Lung (tissue), 11 donors: ENCODE measurements at regions not wholly inside any gene's neighbourhood (a gene's known extent, or its start where the extent isn't known, plus 50 kb on each side); places are given as distances from the start of the nearest gene placed in this dataset.

Experiments used
- ATAC-seq: fragments of 200-7000 bp; cut with Tn5 transposase; one replicate; pipeline ENCODE4 v1.9.1; 2020; ENCODE audit warnings: moderate number of reproducible peaks; ENCODE audit not compliant: insufficient read depth, low FRiP score
- DNase-seq, 3 donors: peaks; one replicate each; pipeline ENCODE4 v3.0.0-alpha.2; 2013 to 2017
- H3K27ac ChIP-seq, 2 donors: one replicate each; pipeline ENCODE4 v1.5.1; 2013; ENCODE audit warnings: mild to moderate bottlenecking in 2 of 2, moderate library complexity in 2 of 2, control low read depth in 1 of 2, inconsistent platforms in 1 of 2, low read depth in 1 of 2, low read length in 1 of 2
- H3K27me3 ChIP-seq, 3 donors: one replicate each; pipeline ENCODE4 v1.5.1; 2013; ENCODE audit warnings: low read length in 2 of 3; ENCODE audit not compliant: control insufficient read depth in 3 of 3, insufficient read depth in 3 of 3
- H3K36me3 ChIP-seq, 4 donors: one replicate each; pipeline ENCODE4 v1.5.1; 2013; ENCODE audit warnings: low read length in 4 of 4, mild to moderate bottlenecking in 1 of 4, moderate library complexity in 1 of 4; ENCODE audit not compliant: control insufficient read depth in 4 of 4, insufficient read depth in 4 of 4
- H3K4me1 ChIP-seq, 5 donors: one replicate each; pipeline ENCODE4 v1.5.1; 2013; ENCODE audit warnings: low read length in 5 of 5, mild to moderate bottlenecking in 2 of 5, moderate library complexity in 1 of 5; ENCODE audit not compliant: control insufficient read depth in 5 of 5, insufficient read depth in 5 of 5
- H3K4me3 ChIP-seq: one replicate; pipeline ENCODE4 v1.5.1; 2013; ENCODE audit warnings: mild to moderate bottlenecking, control low read depth, moderate library complexity
- H3K9ac ChIP-seq, 2 donors: one replicate each; pipeline ENCODE4 v1.5.1; 2013; ENCODE audit warnings: low read length in 2 of 2, control low read depth in 1 of 2; ENCODE audit not compliant: insufficient read depth in 1 of 2
- H3K9me3 ChIP-seq, 4 donors: one replicate each; pipeline ENCODE4 v1.5.1; 2013; ENCODE audit warnings: low read length in 3 of 4, mild to moderate bottlenecking in 1 of 4, moderate library complexity in 1 of 4; ENCODE audit not compliant: control insufficient read depth in 4 of 4, insufficient read depth in 3 of 4
- CTCF ChIP-seq: IDR thresholded peaks from 2 replicates; pipeline ENCODE4 v1.5.1; 2012; ENCODE audit warnings: mild to moderate bottlenecking; ENCODE audit errors: control extremely low read depth, extremely low read depth
- WGBS, 2 donors: extraction: QIAGEN DNeasy Blood & Tissue Kit; methylation state at CpG; one replicate each; pipeline ENCODE4 v1.1.7; 2013; 5-methylcytosine and 5-hydroxymethylcytosine counted together
- donor health status: control.
- donor health status: control.
- donor health status: Bipolar disorder and iron deficiency.
- donor health status: healthy.
- donor health status: DM: yes; HTN: yes; CAD: no.

- 72 to 88% methylated on average over 1 of the region's 1 CpG for WGBS, 2 donors
- ATAC-seq (no peak), DNase-seq (no peak)
- Histone ChIP-seq H3K4me3 (no peak overlapping the region), H3K9me3 (no peaks in the 10 kb centered on the region), H3K27ac (no peak overlapping the region), H3K36me3 (no peaks in the 10 kb centered on the region), H3K27me3 (no peaks in the 10 kb centered on the region), H3K9ac (no peak overlapping the region), H3K4me1 (peaks cover 2 to 20% (median 5%) of the 10 kb centered on the region in 5 donors)
- no peak for TF ChIP-seq CTCF
Measured at GRCh38 chr3:177418787-177419186, 221.5 kb upstream of the TBL1XR1 start.

GRCh38 chr3:177419904-177420601, 222.8 kb upstream of the TBL1XR1 start:
- Histone ChIP-seq H3K4me1 (peaks cover 2 to 20% (median 5%) of the 10 kb centered on the region in 5 donors), H3K27me3 (no peaks in the 10 kb centered on the region), H3K9ac (no peak overlapping the region), H3K9me3 (no peaks in the 10 kb centered on the region), H3K27ac (no peak overlapping the region), H3K4me3 (no peak overlapping the region), H3K36me3 (no peaks in the 10 kb centered on the region)
- DNase-seq (no peak), ATAC-seq (no peak)
- WGBS, 2 donors = 63 to 67% methylated on average over 7 of the region's 7 CpGs
- no peak for TF ChIP-seq CTCF

GRCh38 chr3:177420651-177421480, 223.6 kb upstream of the TBL1XR1 start:
- no peak overlapping the region for H3K4me3 ChIP-seq
- DNase-seq (no peak), ATAC-seq (no peak)
- H3K9ac ChIP-seq = no peak overlapping the region
- peaks cover 2 to 22% (median 5%) of the 10 kb centered on the region in 5 donors for H3K4me1 ChIP-seq
- 67 to 78% methylated on average over 6 of the region's 6 CpGs for whole genome bisulfite sequencing, 2 donors
- no peaks in the 10 kb centered on the region for H3K36me3 ChIP-seq
- no peaks in the 10 kb centered on the region for H3K9me3 ChIP-seq
- TF ChIP-seq CTCF = no peak
- no peak overlapping the region for H3K27ac ChIP-seq
- no peaks in the 10 kb centered on the region for H3K27me3 ChIP-seq
